ENCODE measurements at regions not wholly inside any gene's neighbourhood (a gene's known extent, or its start where the extent isn't known, plus 50 kb on each side); places are given as distances from the start of the nearest gene placed in this dataset.

DNA sequence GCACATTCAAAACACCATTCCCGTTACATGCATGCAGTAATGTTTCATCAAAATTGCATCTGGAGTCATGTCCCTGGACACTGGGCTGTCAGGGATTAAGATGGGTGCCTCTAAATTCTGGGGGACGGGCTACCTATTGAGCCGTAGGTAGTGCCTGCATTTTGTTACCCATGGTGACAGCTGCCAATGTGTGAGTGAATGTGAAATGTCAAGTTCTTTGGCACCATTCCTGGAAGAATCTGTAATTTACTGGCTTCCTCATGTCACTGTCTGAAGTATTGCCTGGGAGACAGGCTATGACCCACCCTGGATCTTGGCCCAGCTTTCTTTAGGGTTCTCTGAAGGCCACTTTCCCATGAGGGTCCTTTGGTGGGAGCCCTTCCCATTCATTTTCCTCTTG is 266.1 kb downstream of the TSHZ3 start:
- no peak for DNase-seq (ENCODE audit: low read depth)
- no peak overlapping the region for H3K4me3 ChIP-seq (ENCODE audit: control insufficient read depth, low read depth, low read length)
- TF ChIP-seq, protein P1, sequence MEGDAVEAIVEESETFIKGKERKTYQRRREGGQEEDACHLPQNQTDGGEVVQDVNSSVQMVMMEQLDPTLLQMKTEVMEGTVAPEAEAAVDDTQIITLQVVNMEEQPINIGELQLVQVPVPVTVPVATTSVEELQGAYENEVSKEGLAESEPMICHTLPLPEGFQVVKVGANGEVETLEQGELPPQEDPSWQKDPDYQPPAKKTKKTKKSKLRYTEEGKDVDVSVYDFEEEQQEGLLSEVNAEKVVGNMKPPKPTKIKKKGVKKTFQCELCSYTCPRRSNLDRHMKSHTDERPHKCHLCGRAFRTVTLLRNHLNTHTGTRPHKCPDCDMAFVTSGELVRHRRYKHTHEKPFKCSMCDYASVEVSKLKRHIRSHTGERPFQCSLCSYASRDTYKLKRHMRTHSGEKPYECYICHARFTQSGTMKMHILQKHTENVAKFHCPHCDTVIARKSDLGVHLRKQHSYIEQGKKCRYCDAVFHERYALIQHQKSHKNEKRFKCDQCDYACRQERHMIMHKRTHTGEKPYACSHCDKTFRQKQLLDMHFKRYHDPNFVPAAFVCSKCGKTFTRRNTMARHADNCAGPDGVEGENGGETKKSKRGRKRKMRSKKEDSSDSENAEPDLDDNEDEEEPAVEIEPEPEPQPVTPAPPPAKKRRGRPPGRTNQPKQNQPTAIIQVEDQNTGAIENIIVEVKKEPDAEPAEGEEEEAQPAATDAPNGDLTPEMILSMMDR (IDR thresholded peaks at IDR 0.05; ENCODE audit: control insufficient read depth, insufficient read depth, low read depth, low read length, missing control alignments): no peak

DNA sequence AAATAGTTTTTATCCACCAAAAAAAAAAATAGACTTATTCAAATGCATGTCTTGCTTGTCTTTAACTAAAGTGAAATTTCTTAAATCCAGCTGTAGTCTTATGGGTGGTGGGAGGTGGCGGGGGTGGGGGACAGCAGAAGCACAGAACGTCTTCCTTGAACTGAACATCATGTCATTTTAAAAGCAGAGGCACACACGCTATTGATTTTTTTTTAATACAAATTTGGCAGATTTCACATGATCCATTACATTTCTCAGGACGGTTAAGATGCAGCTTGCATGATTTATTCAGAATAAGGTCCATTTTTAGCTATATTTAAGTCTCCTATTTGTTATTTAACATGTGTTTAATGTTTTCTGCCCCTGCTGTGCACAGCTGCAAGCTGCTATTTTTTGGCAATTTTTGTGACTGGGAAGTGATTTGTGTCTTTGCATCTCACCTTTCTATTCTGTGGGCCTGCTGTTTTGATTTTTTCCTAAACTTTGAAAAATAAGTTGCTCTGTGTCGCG is 274.0 kb downstream of the TSHZ3 start:
- no peak overlapping the region for H3K4me3 ChIP-seq (ENCODE audit: control insufficient read depth, low read depth, low read length)
- TF ChIP-seq, protein P1 (IDR thresholded peaks at IDR 0.05; ENCODE audit: control insufficient read depth, insufficient read depth, low read depth, low read length, missing control alignments): no peak
- no peak for DNase-seq (ENCODE audit: low read depth)

DNA sequence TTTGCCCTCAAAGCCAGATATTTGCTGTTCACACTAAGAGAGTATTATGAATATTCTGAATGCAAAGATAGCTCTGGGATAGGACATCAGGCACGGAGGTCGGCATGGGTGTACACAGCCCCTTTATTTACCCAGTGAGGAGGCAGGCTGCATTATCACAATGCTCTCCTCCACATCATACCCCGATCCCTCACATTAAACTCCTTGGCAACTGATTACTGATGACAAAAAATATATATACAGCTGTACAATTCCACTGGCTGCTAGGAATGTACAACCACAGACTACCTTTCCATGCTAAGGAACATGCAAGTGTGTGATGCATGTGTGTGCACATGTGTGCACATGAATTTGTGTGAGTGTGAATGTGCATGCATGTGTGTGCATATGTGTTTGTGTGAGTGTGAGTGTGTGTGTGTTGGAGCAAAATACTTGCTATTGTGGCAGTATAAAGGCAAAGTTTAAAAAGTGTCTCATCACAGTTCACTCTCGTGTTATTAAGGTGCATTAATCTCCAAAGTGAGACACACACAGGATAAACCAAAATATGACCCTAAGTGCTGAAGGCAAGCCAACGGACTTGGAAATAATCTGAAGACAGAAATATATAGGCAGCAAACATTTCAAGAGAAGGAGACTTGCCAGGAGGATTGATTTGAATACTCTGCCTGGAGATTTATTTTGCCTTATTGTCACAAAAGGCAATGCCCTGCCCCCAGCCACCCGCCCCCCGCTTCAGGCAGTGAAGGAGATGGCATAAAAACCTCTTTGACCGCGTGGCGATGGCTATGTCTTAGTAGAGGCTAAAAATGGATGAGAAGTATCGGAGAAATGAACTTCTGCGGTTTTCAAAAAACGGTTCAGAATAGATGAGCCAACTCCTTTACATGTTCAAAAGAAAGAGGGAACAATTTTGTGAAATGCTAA is 274.8 kb downstream of the TSHZ3 start:
- no peak for DNase-seq (ENCODE audit: low read depth)
- no peak overlapping the region for H3K4me3 ChIP-seq (ENCODE audit: control insufficient read depth, low read depth, low read length)
- TF ChIP-seq, protein P1 (IDR thresholded peaks at IDR 0.05; ENCODE audit: control insufficient read depth, insufficient read depth, low read depth, low read length, missing control alignments): no peak

DNA sequence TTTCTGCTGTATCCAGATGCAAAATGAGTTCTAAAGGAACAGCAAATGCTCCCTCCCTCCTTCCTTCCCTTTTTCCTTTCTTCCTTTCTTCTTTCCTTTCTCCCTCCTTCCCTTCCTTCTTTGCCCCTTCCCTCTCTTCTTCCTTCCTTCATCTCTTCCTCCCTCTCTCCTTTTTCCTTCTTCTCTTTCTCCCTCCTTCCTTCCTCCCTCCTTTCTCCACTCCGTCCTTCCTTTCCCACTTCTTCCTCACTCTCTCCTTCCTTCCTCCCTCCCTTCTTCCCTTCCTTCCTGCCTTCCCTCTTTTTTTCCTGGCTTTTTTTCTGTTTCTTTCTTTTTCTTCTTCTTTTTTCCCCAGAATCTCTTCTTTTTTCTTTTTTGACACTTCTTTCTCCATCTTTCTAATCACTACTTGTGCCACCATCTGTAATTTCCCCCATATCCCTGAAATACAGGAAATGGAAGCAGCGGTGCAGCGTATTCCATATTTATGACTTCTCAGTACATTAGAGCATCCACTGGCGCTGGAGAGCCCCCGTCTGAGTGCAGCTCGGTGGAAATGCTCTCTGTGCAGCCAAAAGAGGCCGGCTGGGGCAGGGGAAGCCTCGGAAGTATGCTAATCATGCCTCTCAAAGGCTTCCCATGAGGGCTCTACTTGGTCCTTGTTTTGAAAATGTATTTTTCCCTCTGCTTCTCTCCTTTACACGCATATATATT is 275.6 kb downstream of the TSHZ3 start:
- DNase-seq (ENCODE audit: low read depth): no peak
- H3K4me3 ChIP-seq (ENCODE audit: control insufficient read depth, low read depth, low read length): no peak overlapping the region
- TF ChIP-seq, protein P1 (IDR thresholded peaks at IDR 0.05; ENCODE audit: control insufficient read depth, insufficient read depth, low read depth, low read length, missing control alignments): no peak

DNA sequence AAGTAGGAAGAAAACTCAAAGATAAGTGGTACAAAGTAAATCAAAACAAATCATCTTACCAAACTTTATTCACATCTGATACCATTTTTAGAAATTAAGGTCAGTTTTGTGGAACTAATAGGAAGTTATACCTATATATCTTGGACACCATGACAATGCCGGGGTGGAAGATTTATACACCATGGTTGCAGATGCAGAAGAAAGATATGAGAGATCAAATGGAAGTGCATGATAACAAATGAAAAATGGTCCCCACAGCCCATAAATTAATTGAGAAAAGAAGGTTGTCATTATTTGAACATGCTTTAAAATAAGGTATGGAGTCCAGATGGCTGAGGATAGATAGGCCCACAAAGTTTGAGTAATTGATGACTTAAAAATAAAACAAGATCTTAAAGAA is 276.8 kb downstream of the TSHZ3 start:
- TF ChIP-seq, protein P1 (IDR thresholded peaks at IDR 0.05; ENCODE audit: control insufficient read depth, insufficient read depth, low read depth, low read length, missing control alignments): no peak

DNA sequence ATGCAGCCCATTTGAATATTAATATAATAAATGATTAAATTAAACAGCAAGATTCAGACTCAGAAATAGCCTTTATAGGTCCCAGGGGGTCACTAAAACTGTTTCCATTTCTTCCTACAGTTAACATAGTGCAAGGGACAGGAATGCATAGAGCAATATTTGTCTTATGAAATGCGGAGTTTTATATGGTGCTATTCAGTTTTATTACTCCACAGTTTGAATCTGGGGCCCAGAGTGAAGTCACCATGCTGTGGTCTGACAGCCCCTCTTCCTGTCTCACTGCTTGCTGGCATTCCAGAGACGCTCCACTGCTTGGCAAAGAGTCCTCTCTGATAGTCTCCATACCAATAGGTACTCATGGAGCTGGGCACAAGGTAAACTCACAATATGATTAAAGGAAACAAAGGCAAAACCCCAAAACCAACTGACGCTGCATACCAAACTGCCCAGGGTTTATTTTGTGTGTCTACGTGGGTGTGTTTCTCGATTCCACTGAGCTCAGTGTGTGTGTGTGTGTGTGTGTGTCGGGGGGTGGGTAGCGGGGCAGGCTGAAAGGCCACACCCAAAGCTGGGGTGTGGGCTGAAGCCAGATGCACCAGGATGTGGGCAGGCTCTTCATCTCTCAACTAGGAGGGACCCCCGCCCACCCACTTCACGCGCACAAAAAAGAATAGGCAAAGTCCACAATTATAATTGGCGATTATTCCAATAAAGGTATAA is 277.9 kb downstream of the TSHZ3 start:
- no peak overlapping the region for H3K4me3 ChIP-seq (ENCODE audit: control insufficient read depth, low read depth, low read length)
- TF ChIP-seq, protein P1 (IDR thresholded peaks at IDR 0.05; ENCODE audit: control insufficient read depth, insufficient read depth, low read depth, low read length, missing control alignments): no peak
- DNase-seq (ENCODE audit: low read depth): no peak

More for the DNA sequence above, 276.8 kb downstream of the TSHZ3 start:
- DNase-seq (ENCODE audit: low read depth): no peak
- no peak overlapping the region for H3K4me3 ChIP-seq (ENCODE audit: control insufficient read depth, low read depth, low read length)
